Testis (tissue), 2 donors: ENCODE measurements at regions not wholly inside any gene's neighbourhood (a gene's known extent, or its start where the extent isn't known, plus 50 kb on each side); places are given as distances from the start of the nearest gene placed in this dataset.

Source experiments
- DNase-seq: peaks from one replicate; pipeline ENCODE4 v3.0.0-alpha.2; 2019
- H3K27ac ChIP-seq, 2 donors: fragments of 200-600 bp; sonication (generic); one replicate each; pipeline ENCODE4 v1.5.1; 2019
- H3K27me3 ChIP-seq: fragments of 200-600 bp; sonication (generic); one replicate; pipeline ENCODE4 v1.5.1; 2019
- H3K36me3 ChIP-seq: fragments of 200-600 bp; sonication (generic); one replicate; pipeline ENCODE4 v1.5.1; 2017; ENCODE audit warnings: low read depth; ENCODE audit errors: missing control alignments
- H3K4me1 ChIP-seq: fragments of 200-600 bp; sonication (generic); one replicate; pipeline ENCODE4 v1.5.1; 2019
- H3K4me3 ChIP-seq, 2 donors: fragments of 200-600 bp; sonication (generic); one replicate each; pipeline ENCODE4 v1.5.1; 2017 to 2019
- H3K9me3 ChIP-seq: fragments of 200-600 bp; sonication (generic); one replicate; pipeline ENCODE4 v1.5.1; 2017
- CTCF ChIP-seq, 3 experiments: fragments of 450-650 bp in 2 of 3; fragments of 200-600 bp in 1 of 3; sonication (generic) in 1 of 3; IDR thresholded peaks; one replicate each; pipeline ENCODE4 v1.5.1; 2016 to 2019; ENCODE audit warnings: antibody characterized with exemption in 3 of 3, mild to moderate bottlenecking in 2 of 3, moderate library complexity in 1 of 3
- POLR2A ChIP-seq: fragments of 450-650 bp; IDR thresholded peaks from one replicate; pipeline ENCODE4 v1.6.1; 2017; ENCODE audit warnings: antibody characterized with exemption, mild to moderate bottlenecking, moderate library complexity
- WGBS, 2 donors: methylation state at CpG; one replicate each; pipeline ENCODE4 v1.1.5; 2018; 5-methylcytosine and 5-hydroxymethylcytosine counted together
- intact Hi-C: fragments of 100-400 bp; cut with DNase I; formaldehyde crosslinking; loops from one replicate; pipeline ENCODE4 v1.15.1; 2023; ENCODE audit warnings: low total_unique reads

- no peaks in the 10 kb centered on the region for H3K9me3 ChIP-seq
- no peak for DNase-seq
- H3K27ac ChIP-seq, result no peak overlapping the region
- intact Hi-C loops, result no loop called here
- no peaks in the 10 kb centered on the region for H3K36me3 ChIP-seq
- H3K27me3 ChIP-seq, result no peaks in the 10 kb centered on the region
- H3K4me1 ChIP-seq, result no peaks in the 10 kb centered on the region
- TF ChIP-seq CTCF (IDR thresholded peaks at IDR 0.05) (no peak), POLR2A (no peak)
- no peak overlapping the region for H3K4me3 ChIP-seq
Measured at GRCh38 chr12:42926232-42926631, 336.7 kb upstream of the PRICKLE1 start.

- intact Hi-C loops, result no loop called here
- Histone ChIP-seq H3K27me3 (no peaks in the 10 kb centered on the region), H3K27ac (no peak overlapping the region), H3K4me3 (no peak overlapping the region), H3K36me3 (no peaks in the 10 kb centered on the region), H3K4me1 (no peaks in the 10 kb centered on the region), H3K9me3 (no peaks in the 10 kb centered on the region)
- TF ChIP-seq POLR2A (no peak), CTCF (IDR thresholded peaks at IDR 0.05) (no peak)
- DNase-seq, result no peak
- 94 to 97% methylated on average over 1 of the region's 1 CpG for WGBS, 2 donors
Measured at GRCh38 chr12:42924482-42924881, 334.9 kb upstream of the PRICKLE1 start.

GRCh38 chr12:42923583-42923982 is 334.0 kb upstream of the PRICKLE1 start:
- intact Hi-C loops, result no loop called here
- no peaks in the 10 kb centered on the region for H3K4me1 ChIP-seq

GRCh38 chr12:42923156-42923555 is 333.6 kb upstream of the PRICKLE1 start:
- intact Hi-C loops, result no loop called here
- TF ChIP-seq POLR2A, result no peak
- TF ChIP-seq CTCF (IDR thresholded peaks at IDR 0.05), result no peak
- Histone ChIP-seq H3K4me3 (no peak overlapping the region), H3K36me3 (no peaks in the 10 kb centered on the region), H3K4me1 (no peaks in the 10 kb centered on the region), H3K9me3 (no peaks in the 10 kb centered on the region), H3K27me3 (no peaks in the 10 kb centered on the region), H3K27ac (no peak overlapping the region)
- WGBS, 2 donors, result 82 to 83% methylated on average over 2 of the region's 2 CpGs
- no peak for DNase-seq

More at GRCh38 chr12:42923583-42923982, 334.0 kb upstream of the PRICKLE1 start:
- Histone ChIP-seq H3K4me3 (no peak overlapping the region), H3K9me3 (no peaks in the 10 kb centered on the region), H3K27me3 (no peaks in the 10 kb centered on the region), H3K27ac (no peak overlapping the region), H3K36me3 (no peaks in the 10 kb centered on the region)
- TF ChIP-seq CTCF (IDR thresholded peaks at IDR 0.05), result no peak
- no peak for TF ChIP-seq POLR2A
- no peak for DNase-seq

- 74 to 77% methylated on average over 3 of the region's 3 CpGs for WGBS, 2 donors
- Histone ChIP-seq H3K27ac (no peak overlapping the region), H3K27me3 (no peaks in the 10 kb centered on the region), H3K36me3 (no peaks in the 10 kb centered on the region), H3K9me3 (no peaks in the 10 kb centered on the region), H3K4me3 (no peak overlapping the region), H3K4me1 (no peaks in the 10 kb centered on the region)
- DNase-seq, result no peak
- TF ChIP-seq CTCF (IDR thresholded peaks at IDR 0.05) (no peak), POLR2A (no peak)
- intact Hi-C loops, result no loop called here
Measured at GRCh38 chr12:42922505-42922850, 332.9 kb upstream of the PRICKLE1 start.
